ENCODE measurements at regions not wholly inside any gene's neighbourhood (a gene's known extent, or its start where the extent isn't known, plus 50 kb on each side); places are given as distances from the start of the nearest gene placed in this dataset.

DNA sequence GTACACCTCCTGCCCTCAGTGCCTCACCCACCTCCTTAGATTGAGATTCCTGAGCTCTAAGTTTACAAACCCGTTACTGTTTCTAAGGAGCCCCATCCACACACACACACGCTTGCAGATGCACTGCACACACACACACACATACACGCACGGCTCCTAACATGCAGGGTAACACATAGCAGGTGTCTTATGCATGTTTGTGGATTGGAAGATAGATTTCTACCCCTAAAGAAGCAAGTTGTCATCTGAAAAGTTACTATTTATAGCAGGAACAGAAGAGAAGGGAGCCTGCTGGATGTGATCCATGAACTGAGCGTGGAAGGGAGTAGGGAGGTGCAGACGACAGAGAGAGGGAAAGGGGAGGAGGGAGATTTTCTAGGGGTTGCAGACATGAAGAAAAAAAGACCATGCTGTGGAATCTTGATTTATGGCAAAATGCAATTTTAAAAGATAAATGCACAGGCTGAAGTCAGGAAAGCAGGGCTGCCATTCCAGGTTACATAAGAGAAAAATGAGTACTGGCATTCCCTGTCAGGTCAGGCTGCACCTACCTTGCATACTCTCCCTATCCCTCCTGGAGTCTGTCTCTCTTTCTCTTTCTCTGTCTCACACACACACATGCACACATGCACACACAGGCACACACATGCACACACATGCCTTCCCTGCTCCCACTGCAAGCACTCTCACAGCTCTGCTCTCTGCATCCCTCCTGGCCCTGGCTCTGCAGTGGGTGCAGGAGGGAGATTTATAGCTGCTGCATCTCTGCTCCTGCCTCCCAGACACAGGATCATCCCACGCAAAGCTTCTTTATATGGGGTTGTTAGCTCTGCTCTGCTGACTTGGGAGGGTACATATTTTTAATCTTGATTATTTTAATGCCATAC is 192.6 kb upstream of the MYT1L start:
- H3K4me2 ChIP-seq (ENCODE audit: low read length), result no peak overlapping the region
- H4K5ac ChIP-seq (ENCODE audit: low read length), result no peak overlapping the region
- no peak overlapping the region for H3K23ac ChIP-seq (ENCODE audit: low read length)
- H3K18ac ChIP-seq (ENCODE audit: low read length), result no peak overlapping the region
- no peak overlapping the region for H2BK15ac ChIP-seq (replicated peaks; ENCODE audit: low read depth)
- no peak overlapping the region for H2BK120ac ChIP-seq (ENCODE audit: low read depth, low read length)
- no peak overlapping the region for H3K9ac ChIP-seq (ENCODE audit: low read length)
- H3K79me1 ChIP-seq (ENCODE audit: low read length), result no peaks in the 10 kb centered on the region
- H4K8ac ChIP-seq (ENCODE audit: low read depth, low read length), result no peak overlapping the region
- H3K56ac ChIP-seq (ENCODE audit: low read length), result no peak overlapping the region
- no peak overlapping the region for H3K27ac ChIP-seq (ENCODE audit: low read depth, low read length)
- no peak overlapping the region for H3K4ac ChIP-seq (ENCODE audit: low read depth, low read length)
- no CpG with 5 or more reads among the region's 7 CpGs for WGBS (ENCODE audit: extremely low coverage, insufficient coverage, low lambda C conversion rate)
- DNase-seq, result no peak
- no peaks in the 10 kb centered on the region for H3K4me1 ChIP-seq (ENCODE audit: control insufficient read depth, low read depth, low read length)
- no peak overlapping the region for H3K4me3 ChIP-seq (ENCODE audit: low read length)
- no peaks in the 10 kb centered on the region for H3K36me3 ChIP-seq (ENCODE audit: control insufficient read depth, insufficient read depth, low read length)
- H3K27me3 ChIP-seq (ENCODE audit: insufficient read depth, low read length, poor library complexity), result no peaks in the 10 kb centered on the region
- H2AK5ac ChIP-seq (ENCODE audit: low read length), result no peak overlapping the region
- no peaks in the 10 kb centered on the region for H3K79me2 ChIP-seq (ENCODE audit: control insufficient read depth, insufficient read depth, low read length)
- H2BK5ac ChIP-seq (ENCODE audit: low read length), result no peak overlapping the region

DNA sequence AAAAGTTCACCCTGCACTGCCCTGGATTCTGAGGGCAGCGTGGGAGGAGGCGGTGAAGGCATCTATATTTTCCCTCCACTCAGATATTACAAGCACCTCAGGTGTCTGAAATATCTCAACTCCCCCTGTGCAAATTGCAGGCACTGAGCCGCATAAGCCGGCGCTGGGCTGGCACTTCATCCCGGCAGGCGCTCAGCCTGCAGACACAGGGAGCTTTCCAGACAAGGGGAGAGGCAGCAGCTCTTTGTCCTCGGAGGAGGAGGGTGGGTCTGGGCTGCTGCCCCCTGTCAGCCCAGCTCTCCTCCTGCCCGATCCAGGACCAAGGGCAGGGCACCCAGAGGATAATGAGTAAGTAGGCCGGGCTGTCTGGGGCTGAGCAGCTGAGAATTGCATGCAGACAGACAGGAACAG is 189.3 kb upstream of the MYT1L start:
- H3K79me1 ChIP-seq (ENCODE audit: low read length), result no peaks in the 10 kb centered on the region
- no peak overlapping the region for H3K9ac ChIP-seq (ENCODE audit: low read length)
- H3K4me1 ChIP-seq (ENCODE audit: control insufficient read depth, low read depth, low read length), result no peaks in the 10 kb centered on the region
- no peak overlapping the region for H4K5ac ChIP-seq (ENCODE audit: low read length)
- no peaks in the 10 kb centered on the region for H3K36me3 ChIP-seq (ENCODE audit: control insufficient read depth, insufficient read depth, low read length)
- no peak overlapping the region for H2BK120ac ChIP-seq (ENCODE audit: low read depth, low read length)
- peak; percentile 4 for DNase-seq
- no peak overlapping the region for H2AK5ac ChIP-seq (ENCODE audit: low read length)
- no peak overlapping the region for H2BK15ac ChIP-seq (replicated peaks; ENCODE audit: low read depth)
- H3K27ac ChIP-seq (ENCODE audit: low read depth, low read length), result no peak overlapping the region
- no peak overlapping the region for H3K18ac ChIP-seq (ENCODE audit: low read length)
- no peak overlapping the region for H3K4me3 ChIP-seq (ENCODE audit: low read length)
- no peaks in the 10 kb centered on the region for H3K79me2 ChIP-seq (ENCODE audit: control insufficient read depth, insufficient read depth, low read length)
- H3K27me3 ChIP-seq (ENCODE audit: insufficient read depth, low read length, poor library complexity), result no peaks in the 10 kb centered on the region
- H3K4ac ChIP-seq (ENCODE audit: low read depth, low read length), result no peak overlapping the region
- no peak overlapping the region for H3K23ac ChIP-seq (ENCODE audit: low read length)
- WGBS (ENCODE audit: extremely low coverage, insufficient coverage, low lambda C conversion rate), result no CpG with 5 or more reads among the region's 10 CpGs
- H3K4me2 ChIP-seq (ENCODE audit: low read length), result no peak overlapping the region
- no peak overlapping the region for H3K56ac ChIP-seq (ENCODE audit: low read length)
- no peak overlapping the region for H4K8ac ChIP-seq (ENCODE audit: low read depth, low read length)
- no peak overlapping the region for H2BK5ac ChIP-seq (ENCODE audit: low read length)

DNA sequence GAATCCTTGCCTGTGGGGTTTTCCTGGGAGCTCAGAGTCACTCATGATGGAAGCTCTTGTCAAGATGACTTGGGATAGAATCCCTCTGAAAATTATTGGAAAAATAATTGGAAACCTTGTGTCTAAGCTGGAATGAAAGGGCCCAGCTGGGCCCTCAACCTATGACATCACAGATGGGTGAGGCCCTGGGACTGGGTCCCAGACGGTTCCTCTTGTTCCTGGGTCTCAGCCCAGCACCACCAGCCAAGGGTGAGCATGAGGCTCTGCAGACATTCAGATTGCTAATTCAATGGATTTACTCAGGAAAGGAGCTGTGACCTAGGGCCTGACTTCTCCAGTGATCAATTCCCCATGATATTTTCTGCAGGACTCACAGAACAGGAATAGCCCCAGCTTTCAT is 188.3 kb upstream of the MYT1L start:
- Histone ChIP-seq H3K27me3 (ENCODE audit: insufficient read depth, low read length, poor library complexity) (no peaks in the 10 kb centered on the region), H3K56ac (ENCODE audit: low read length) (no peak overlapping the region), H2BK5ac (ENCODE audit: low read length) (no peak overlapping the region), H3K4me1 (ENCODE audit: control insufficient read depth, low read depth, low read length) (no peaks in the 10 kb centered on the region), H2BK15ac (replicated peaks; ENCODE audit: low read depth) (no peak overlapping the region), H3K4me2 (ENCODE audit: low read length) (no peak overlapping the region), H3K79me2 (ENCODE audit: control insufficient read depth, insufficient read depth, low read length) (no peaks in the 10 kb centered on the region), H3K18ac (ENCODE audit: low read length) (no peak overlapping the region), H3K23ac (ENCODE audit: low read length) (no peak overlapping the region), H3K4me3 (ENCODE audit: low read length) (no peak overlapping the region), H3K4ac (ENCODE audit: low read depth, low read length) (no peak overlapping the region), H3K9ac (ENCODE audit: low read length) (no peak overlapping the region), H4K5ac (ENCODE audit: low read length) (no peak overlapping the region), H3K36me3 (ENCODE audit: control insufficient read depth, insufficient read depth, low read length) (no peaks in the 10 kb centered on the region), H3K27ac (ENCODE audit: low read depth, low read length) (no peak overlapping the region), H4K8ac (ENCODE audit: low read depth, low read length) (no peak overlapping the region), H2AK5ac (ENCODE audit: low read length) (no peak overlapping the region), H3K79me1 (ENCODE audit: low read length) (no peaks in the 10 kb centered on the region), H2BK120ac (ENCODE audit: low read depth, low read length) (no peak overlapping the region)
- no peak for DNase-seq
- no CpG with 5 or more reads among the region's 1 CpG for WGBS (ENCODE audit: extremely low coverage, insufficient coverage, low lambda C conversion rate)

DNA sequence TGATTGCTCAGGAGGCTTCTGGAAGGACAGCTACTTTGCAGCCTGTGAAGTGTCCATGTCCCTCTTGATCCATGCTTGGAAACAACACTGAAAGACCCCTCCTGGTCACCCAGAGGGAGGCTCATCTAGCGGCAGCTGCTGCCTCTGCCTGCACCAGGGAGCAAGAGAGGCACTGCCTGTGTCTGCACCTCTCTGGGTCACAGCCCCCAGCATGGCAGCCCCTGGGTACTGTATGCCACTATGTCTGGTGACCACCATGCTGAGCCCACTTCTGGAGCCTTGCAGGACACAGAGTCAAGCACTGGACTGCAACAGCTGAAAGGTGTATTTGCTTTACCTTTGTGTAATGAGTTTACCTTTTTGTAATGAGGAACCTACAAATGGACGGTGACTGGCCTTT is 186.3 kb upstream of the MYT1L start:
- Histone ChIP-seq H2BK15ac (replicated peaks; ENCODE audit: low read depth) (no peak overlapping the region), H4K5ac (ENCODE audit: low read length) (no peak overlapping the region), H4K8ac (ENCODE audit: low read depth, low read length) (no peak overlapping the region), H3K4me3 (ENCODE audit: low read length) (no peak overlapping the region), H3K18ac (ENCODE audit: low read length) (no peak overlapping the region), H3K79me1 (ENCODE audit: low read length) (no peaks in the 10 kb centered on the region), H3K4ac (ENCODE audit: low read depth, low read length) (no peak overlapping the region), H2BK5ac (ENCODE audit: low read length) (no peak overlapping the region), H3K9ac (ENCODE audit: low read length) (no peak overlapping the region), H3K79me2 (ENCODE audit: control insufficient read depth, insufficient read depth, low read length) (no peaks in the 10 kb centered on the region), H3K36me3 (ENCODE audit: control insufficient read depth, insufficient read depth, low read length) (no peaks in the 10 kb centered on the region), H3K4me2 (ENCODE audit: low read length) (no peak overlapping the region), H3K27ac (ENCODE audit: low read depth, low read length) (no peak overlapping the region), H3K4me1 (ENCODE audit: control insufficient read depth, low read depth, low read length) (no peaks in the 10 kb centered on the region), H3K23ac (ENCODE audit: low read length) (no peak overlapping the region), H2BK120ac (ENCODE audit: low read depth, low read length) (no peak overlapping the region), H3K27me3 (ENCODE audit: insufficient read depth, low read length, poor library complexity) (no peaks in the 10 kb centered on the region), H2AK5ac (ENCODE audit: low read length) (no peak overlapping the region), H3K56ac (ENCODE audit: low read length) (no peak overlapping the region)
- no peak for DNase-seq
- no CpG with 5 or more reads among the region's 2 CpGs for WGBS (ENCODE audit: extremely low coverage, insufficient coverage, low lambda C conversion rate)

DNA sequence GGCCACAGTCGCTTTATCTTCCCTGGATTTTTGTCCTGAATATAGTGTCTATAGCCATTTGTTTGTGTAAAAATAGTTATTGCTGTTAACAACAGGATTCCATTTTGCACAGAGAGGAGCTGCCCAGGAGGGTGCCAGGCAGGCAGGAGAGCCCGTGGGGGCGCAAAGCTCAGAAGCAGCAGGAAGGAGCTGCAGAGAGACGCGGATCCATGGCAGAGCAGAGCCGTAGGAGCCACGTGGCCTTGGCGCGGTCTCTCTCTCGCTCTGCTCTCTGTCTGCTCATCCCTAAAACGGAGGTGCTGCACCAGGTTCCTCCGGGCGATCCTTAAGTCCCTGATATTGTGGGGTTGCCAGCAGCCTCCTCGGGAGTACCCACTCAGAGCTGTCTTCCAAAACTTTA is 185.3 kb upstream of the MYT1L start:
- no peaks in the 10 kb centered on the region for H3K79me2 ChIP-seq (ENCODE audit: control insufficient read depth, insufficient read depth, low read length)
- no peak overlapping the region for H4K5ac ChIP-seq (ENCODE audit: low read length)
- no peaks in the 10 kb centered on the region for H3K79me1 ChIP-seq (ENCODE audit: low read length)
- no peak overlapping the region for H3K27ac ChIP-seq (ENCODE audit: low read depth, low read length)
- H2BK15ac ChIP-seq (replicated peaks; ENCODE audit: low read depth), result no peak overlapping the region
- no peak overlapping the region for H3K4me3 ChIP-seq (ENCODE audit: low read length)
- no CpG with 5 or more reads among the region's 14 CpGs for WGBS (ENCODE audit: extremely low coverage, insufficient coverage, low lambda C conversion rate)
- H3K27me3 ChIP-seq (ENCODE audit: insufficient read depth, low read length, poor library complexity), result no peaks in the 10 kb centered on the region
- no peak overlapping the region for H4K8ac ChIP-seq (ENCODE audit: low read depth, low read length)
- no peak overlapping the region for H3K23ac ChIP-seq (ENCODE audit: low read length)
- no peak overlapping the region for H3K9ac ChIP-seq (ENCODE audit: low read length)
- H3K36me3 ChIP-seq (ENCODE audit: control insufficient read depth, insufficient read depth, low read length), result no peaks in the 10 kb centered on the region
- H3K4me2 ChIP-seq (ENCODE audit: low read length), result no peak overlapping the region
- no peak overlapping the region for H2BK120ac ChIP-seq (ENCODE audit: low read depth, low read length)
- no peak overlapping the region for H3K56ac ChIP-seq (ENCODE audit: low read length)
- H3K4ac ChIP-seq (ENCODE audit: low read depth, low read length), result no peak overlapping the region
- no peak for DNase-seq
- H3K4me1 ChIP-seq (ENCODE audit: control insufficient read depth, low read depth, low read length), result no peaks in the 10 kb centered on the region
- H2AK5ac ChIP-seq (ENCODE audit: low read length), result no peak overlapping the region
- no peak overlapping the region for H3K18ac ChIP-seq (ENCODE audit: low read length)
- H2BK5ac ChIP-seq (ENCODE audit: low read length), result no peak overlapping the region

DNA sequence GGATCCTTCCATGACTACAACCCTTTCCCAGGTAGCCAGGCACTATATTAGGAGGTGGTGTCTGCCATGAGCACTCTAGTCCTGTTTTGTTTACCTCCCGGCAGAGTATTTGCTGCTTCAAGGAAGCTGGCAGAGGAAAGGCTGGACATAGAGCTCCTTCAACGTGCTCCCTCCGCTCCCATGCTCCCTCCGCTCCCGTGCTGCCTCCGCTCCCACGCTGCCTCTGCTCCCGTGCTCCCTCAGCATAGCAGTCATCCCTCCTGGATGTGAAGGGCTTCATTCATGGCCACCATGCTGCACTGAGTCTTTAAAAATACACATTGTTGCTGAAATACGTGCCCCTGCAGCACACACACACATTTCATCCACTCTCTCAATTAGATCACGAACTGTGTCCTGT is 181.9 kb upstream of the MYT1L start:
- H3K27ac ChIP-seq (ENCODE audit: low read depth, low read length), result no peak overlapping the region
- H3K18ac ChIP-seq (ENCODE audit: low read length), result no peak overlapping the region
- H3K27me3 ChIP-seq (ENCODE audit: insufficient read depth, low read length, poor library complexity), result no peaks in the 10 kb centered on the region
- no peak overlapping the region for H3K4me3 ChIP-seq (ENCODE audit: low read length)
- H3K4me2 ChIP-seq (ENCODE audit: low read length), result no peak overlapping the region
- H3K36me3 ChIP-seq (ENCODE audit: control insufficient read depth, insufficient read depth, low read length), result no peaks in the 10 kb centered on the region
- no peak overlapping the region for H3K4ac ChIP-seq (ENCODE audit: low read depth, low read length)
- H3K56ac ChIP-seq (ENCODE audit: low read length), result no peak overlapping the region
- no peak overlapping the region for H4K8ac ChIP-seq (ENCODE audit: low read depth, low read length)
- no peak overlapping the region for H2BK5ac ChIP-seq (ENCODE audit: low read length)
- no peaks in the 10 kb centered on the region for H3K79me2 ChIP-seq (ENCODE audit: control insufficient read depth, insufficient read depth, low read length)
- no peak overlapping the region for H2BK120ac ChIP-seq (ENCODE audit: low read depth, low read length)
- DNase-seq, result no peak
- H2BK15ac ChIP-seq (replicated peaks; ENCODE audit: low read depth), result no peak overlapping the region
- H3K23ac ChIP-seq (ENCODE audit: low read length), result no peak overlapping the region
- no peaks in the 10 kb centered on the region for H3K4me1 ChIP-seq (ENCODE audit: control insufficient read depth, low read depth, low read length)
- H4K5ac ChIP-seq (ENCODE audit: low read length), result no peak overlapping the region
- H3K9ac ChIP-seq (ENCODE audit: low read length), result no peak overlapping the region
- no peak overlapping the region for H2AK5ac ChIP-seq (ENCODE audit: low read length)
- no CpG with 5 or more reads among the region's 10 CpGs for WGBS (ENCODE audit: extremely low coverage, insufficient coverage, low lambda C conversion rate)
- H3K79me1 ChIP-seq (ENCODE audit: low read length), result no peaks in the 10 kb centered on the region

All from mesendoderm (in vitro differentiated cells).